ENCODE measurements at regions not wholly inside any gene's neighbourhood (a gene's known extent, or its start where the extent isn't known, plus 50 kb on each side); places are given as distances from the start of the nearest gene placed in this dataset.

DNA sequence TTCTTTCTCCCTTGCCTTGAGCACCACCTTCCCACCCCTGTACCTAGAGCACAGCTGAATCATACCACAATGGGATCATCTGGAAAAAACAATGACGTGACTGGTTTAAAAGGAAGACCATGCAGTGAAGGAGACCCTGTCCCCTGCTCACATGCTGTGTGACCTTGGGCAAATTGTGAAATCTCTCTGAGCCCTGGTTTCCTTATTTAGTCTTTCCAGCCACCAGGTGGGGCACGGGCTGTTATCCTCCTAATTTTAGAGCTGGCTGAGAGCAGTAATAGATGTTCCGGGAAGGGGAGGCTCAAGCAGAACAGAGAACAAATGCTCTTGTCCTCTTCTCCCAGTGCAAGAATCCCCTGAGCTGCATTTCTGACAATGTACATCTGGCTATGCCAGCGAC, 198.3 kb downstream of the RPS24 start:
- TF ChIP-seq POLR2A (IDR thresholded peaks at IDR 0.05), result no peak
- TF ChIP-seq, protein P1, sequence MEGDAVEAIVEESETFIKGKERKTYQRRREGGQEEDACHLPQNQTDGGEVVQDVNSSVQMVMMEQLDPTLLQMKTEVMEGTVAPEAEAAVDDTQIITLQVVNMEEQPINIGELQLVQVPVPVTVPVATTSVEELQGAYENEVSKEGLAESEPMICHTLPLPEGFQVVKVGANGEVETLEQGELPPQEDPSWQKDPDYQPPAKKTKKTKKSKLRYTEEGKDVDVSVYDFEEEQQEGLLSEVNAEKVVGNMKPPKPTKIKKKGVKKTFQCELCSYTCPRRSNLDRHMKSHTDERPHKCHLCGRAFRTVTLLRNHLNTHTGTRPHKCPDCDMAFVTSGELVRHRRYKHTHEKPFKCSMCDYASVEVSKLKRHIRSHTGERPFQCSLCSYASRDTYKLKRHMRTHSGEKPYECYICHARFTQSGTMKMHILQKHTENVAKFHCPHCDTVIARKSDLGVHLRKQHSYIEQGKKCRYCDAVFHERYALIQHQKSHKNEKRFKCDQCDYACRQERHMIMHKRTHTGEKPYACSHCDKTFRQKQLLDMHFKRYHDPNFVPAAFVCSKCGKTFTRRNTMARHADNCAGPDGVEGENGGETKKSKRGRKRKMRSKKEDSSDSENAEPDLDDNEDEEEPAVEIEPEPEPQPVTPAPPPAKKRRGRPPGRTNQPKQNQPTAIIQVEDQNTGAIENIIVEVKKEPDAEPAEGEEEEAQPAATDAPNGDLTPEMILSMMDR (IDR thresholded peaks at IDR 0.05), result peak in 1 of 4 donors; percentile 20

All from right lobe of liver (tissue), 4 donors.